ENCODE measurements at regions not wholly inside any gene's neighbourhood (a gene's known extent, or its start where the extent isn't known, plus 50 kb on each side); places are given as distances from the start of the nearest gene placed in this dataset.

DNA sequence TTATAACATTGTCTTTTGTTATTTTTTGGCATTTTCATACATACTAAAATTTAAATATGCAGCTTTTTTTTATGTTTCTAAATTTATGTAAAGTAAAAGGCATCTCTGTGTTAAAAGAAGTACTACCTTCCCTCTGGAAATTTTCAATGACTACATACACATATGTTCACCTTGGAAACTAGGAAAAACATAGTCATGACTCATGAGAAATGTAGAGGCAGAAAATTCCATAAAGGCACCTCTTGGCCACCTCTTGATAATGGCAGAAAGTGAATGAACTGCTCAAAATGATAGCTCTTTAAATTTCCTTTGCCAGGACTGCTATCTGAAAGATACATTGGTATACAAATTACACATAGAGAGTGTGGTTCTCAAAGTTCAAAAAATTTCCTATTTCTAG lies 889.1 kb upstream of the ZEB2 start:
- no peak for TF ChIP-seq CTCF (IDR thresholded peaks at IDR 0.05)
- no peak for TF ChIP-seq POLR2A (IDR thresholded peaks at IDR 0.05)

All from uterus (tissue), 2 donors.